Left forelimb (tissue), 1 donor: ENCODE measurements at regions not wholly inside any gene's neighbourhood (a gene's known extent, or its start where the extent isn't known, plus 50 kb on each side); places are given as distances from the start of the nearest gene placed in this dataset.

ENCODE experiments used
- DNase-seq: peaks from one replicate; pipeline ENCODE4 v3.0.0-alpha.2; 2018; ENCODE audit warnings: low spot score

GRCh38 chr3:24843955-24844354 is 349.3 kb upstream of the THRB start:
- DNase-seq, result no peak

- DNase-seq, result no peak
These were observed 351.0 kb upstream of the THRB start for GRCh38 chr3:24845524-24846155.

- DNase-seq, result no peak
These were observed 351.7 kb upstream of the THRB start for GRCh38 chr3:24846286-24846860.

GRCh38 chr3:24850245-24850644 is 355.6 kb upstream of the THRB start:
- DNase-seq, result no peak

- DNase-seq, result no peak
These were observed 359.2 kb upstream of the THRB start for GRCh38 chr3:24853685-24854490.

- DNase-seq, result no peak
These were observed 360.1 kb upstream of the THRB start for GRCh38 chr3:24854748-24855147.

GRCh38 chr3:24857945-24858344 is 363.3 kb upstream of the THRB start:
- no peak for DNase-seq

- no peak for DNase-seq
These were observed 368.6 kb upstream of the THRB start for GRCh38 chr3:24863215-24863614.

GRCh38 chr3:24867783-24868182 is 373.1 kb upstream of the THRB start:
- no peak for DNase-seq

GRCh38 chr3:24881239-24881638 is 386.6 kb upstream of the THRB start:
- DNase-seq, result no peak

GRCh38 chr3:24886501-24886900 is 391.9 kb upstream of the THRB start:
- no peak for DNase-seq

GRCh38 chr3:24890012-24890411 is 395.4 kb upstream of the THRB start:
- no peak for DNase-seq

GRCh38 chr3:24899373-24899772 is 404.7 kb upstream of the THRB start:
- DNase-seq, result no peak

- no peak for DNase-seq
These were observed 405.4 kb upstream of the THRB start for GRCh38 chr3:24899901-24900603.

GRCh38 chr3:24905266-24905665 is 410.6 kb upstream of the THRB start:
- no peak for DNase-seq

- no peak for DNase-seq
These were observed 412.5 kb upstream of the THRB start for GRCh38 chr3:24907106-24907505.

GRCh38 chr3:24911076-24911475 is 416.4 kb upstream of the THRB start:
- DNase-seq, result no peak

- DNase-seq, result no peak
These were observed 421.0 kb upstream of the THRB start for GRCh38 chr3:24915639-24916038.

GRCh38 chr3:24917908-24918307 is 423.3 kb upstream of the THRB start:
- DNase-seq, result no peak

GRCh38 chr3:24923570-24923969 is 428.9 kb upstream of the THRB start:
- no peak for DNase-seq

GRCh38 chr3:24929521-24929920 is 434.9 kb upstream of the THRB start:
- DNase-seq, result no peak

- DNase-seq, result no peak
These were observed 438.8 kb upstream of the THRB start for GRCh38 chr3:24933401-24933800.

GRCh38 chr3:24936574-24936973 is 441.9 kb upstream of the THRB start:
- no peak for DNase-seq
